Mononuclear cell (primary cell): ENCODE measurements at regions not wholly inside any gene's neighbourhood (a gene's known extent, or its start where the extent isn't known, plus 50 kb on each side); places are given as distances from the start of the nearest gene placed in this dataset.

Experiments used
- H3K27me3 ChIP-seq: 2 replicates; pipeline ENCODE4 v1.6.0; 2011; ENCODE audit warnings: low read length, control low read depth; ENCODE audit not compliant: insufficient read depth
- H3K4me1 ChIP-seq: 2 replicates; pipeline ENCODE4 v1.5.1; 2011; ENCODE audit warnings: mild to moderate bottlenecking, low read length, control low read depth; ENCODE audit not compliant: insufficient read depth
- H3K4me3 ChIP-seq: 2 replicates; pipeline ENCODE4 v1.5.1; 2011; ENCODE audit warnings: mild to moderate bottlenecking, low read length, moderate library complexity
- H3K9me3 ChIP-seq: 2 replicates; pipeline ENCODE4 v1.5.1; 2011; ENCODE audit warnings: low read depth, mild to moderate bottlenecking, control low read depth, low read length

DNA sequence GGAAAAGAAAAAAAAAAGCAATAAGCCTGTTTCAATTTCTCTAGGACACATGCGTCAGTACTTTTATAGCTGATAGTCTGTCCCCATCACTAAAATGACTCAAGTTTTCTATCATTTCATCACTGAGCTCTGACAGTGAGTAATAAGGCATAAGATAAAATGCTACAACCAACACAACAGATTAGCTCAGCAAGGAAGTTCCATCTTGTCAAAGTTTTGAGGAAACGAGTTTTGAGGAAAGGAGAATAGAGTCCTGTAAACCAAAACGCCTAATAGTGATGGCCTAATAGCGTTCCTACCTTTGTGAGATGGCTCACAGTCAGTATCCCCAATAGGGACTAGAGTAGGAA lies 145.1 kb downstream of the LACC1 start:
- Histone ChIP-seq H3K4me1 (no peaks in the 10 kb centered on the region), H3K4me3 (no peak overlapping the region), H3K27me3 (no peaks in the 10 kb centered on the region), H3K9me3 (no peaks in the 10 kb centered on the region)

DNA sequence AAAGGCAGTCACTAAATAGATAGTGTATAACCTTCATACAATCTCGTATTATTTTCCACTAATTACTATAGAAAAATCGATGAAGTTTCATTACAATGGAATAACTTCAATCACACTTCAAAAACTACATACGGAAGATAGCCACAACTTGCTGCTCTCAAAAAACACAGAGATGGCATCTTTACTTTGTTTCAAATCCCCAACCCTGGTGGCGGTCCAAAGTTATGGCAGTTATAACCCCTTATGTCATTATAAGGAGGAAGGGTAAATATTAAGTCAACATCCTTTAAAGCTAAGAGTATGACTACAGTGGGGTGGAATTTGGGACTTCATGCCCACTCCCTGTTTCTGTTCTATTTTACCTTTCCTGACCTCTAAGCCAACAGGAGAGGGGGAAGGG lies 146.5 kb downstream of the LACC1 start:
- Histone ChIP-seq H3K4me3 (no peak overlapping the region), H3K9me3 (no peaks in the 10 kb centered on the region), H3K27me3 (no peaks in the 10 kb centered on the region), H3K4me1 (no peaks in the 10 kb centered on the region)

DNA sequence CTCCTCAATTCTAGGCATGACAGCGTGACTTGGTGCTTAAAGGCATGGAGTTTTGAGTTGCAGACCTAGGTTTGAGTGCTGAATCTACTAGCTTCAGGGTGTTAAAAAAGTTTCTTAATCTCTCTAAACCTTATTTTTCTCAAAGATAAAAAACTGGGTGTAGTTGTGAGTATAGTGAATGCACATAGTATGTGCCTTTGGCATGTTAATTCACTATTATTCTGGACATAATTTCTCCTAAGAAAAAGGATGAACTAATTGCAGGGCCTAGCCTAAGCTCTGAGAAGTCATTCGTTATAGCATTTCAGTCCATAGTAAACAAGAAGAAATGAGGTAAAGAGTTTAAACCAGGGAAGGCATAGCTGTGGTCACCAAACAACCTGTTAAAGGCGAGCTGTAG lies 149.0 kb downstream of the LACC1 start:
- H3K4me3 ChIP-seq: no peak overlapping the region
- no peaks in the 10 kb centered on the region for H3K9me3 ChIP-seq
- no peaks in the 10 kb centered on the region for H3K27me3 ChIP-seq
- no peaks in the 10 kb centered on the region for H3K4me1 ChIP-seq

DNA sequence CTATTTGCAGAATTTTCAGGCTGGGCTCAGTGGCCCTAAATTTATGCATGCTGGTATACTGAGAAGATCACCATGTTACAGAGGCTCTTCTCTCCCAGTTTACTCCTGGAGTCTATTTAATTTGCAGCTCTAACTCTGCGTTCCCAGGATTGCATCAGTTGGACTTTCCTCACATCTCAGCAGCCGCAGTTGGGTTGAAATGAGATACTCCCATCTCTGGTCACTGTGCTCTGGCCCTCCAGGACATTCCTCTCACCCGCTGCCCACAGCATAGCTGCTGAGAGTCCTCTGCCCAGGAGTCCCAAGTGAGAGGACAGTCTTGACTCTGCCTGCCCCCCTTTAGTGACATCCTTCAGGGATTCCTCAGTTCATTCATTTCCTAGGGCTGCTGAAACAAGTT lies 150.9 kb downstream of the LACC1 start:
- Histone ChIP-seq H3K27me3 (no peaks in the 10 kb centered on the region), H3K9me3 (no peaks in the 10 kb centered on the region), H3K4me3 (no peak overlapping the region), H3K4me1 (no peaks in the 10 kb centered on the region)

DNA sequence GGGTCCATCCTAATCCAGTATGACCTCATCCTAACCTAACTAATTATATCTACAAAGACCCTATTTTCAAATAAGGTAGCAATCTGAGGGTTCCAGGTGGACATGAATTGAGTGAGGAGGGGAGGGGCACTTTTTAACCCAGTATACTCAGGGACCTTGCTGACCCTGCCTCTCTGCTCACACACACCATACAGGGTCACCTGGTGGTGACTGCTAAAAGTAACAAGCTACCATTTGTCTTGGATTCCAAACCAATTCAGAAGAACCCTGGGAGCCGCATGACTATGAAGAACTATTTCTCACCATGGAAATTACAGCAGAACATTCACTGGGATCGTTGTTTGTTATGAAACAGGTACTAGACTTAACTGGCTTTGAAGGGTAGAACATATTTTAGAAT lies 151.9 kb downstream of the LACC1 start:
- Histone ChIP-seq H3K9me3 (no peaks in the 10 kb centered on the region), H3K4me3 (no peak overlapping the region), H3K4me1 (no peaks in the 10 kb centered on the region), H3K27me3 (no peaks in the 10 kb centered on the region)

DNA sequence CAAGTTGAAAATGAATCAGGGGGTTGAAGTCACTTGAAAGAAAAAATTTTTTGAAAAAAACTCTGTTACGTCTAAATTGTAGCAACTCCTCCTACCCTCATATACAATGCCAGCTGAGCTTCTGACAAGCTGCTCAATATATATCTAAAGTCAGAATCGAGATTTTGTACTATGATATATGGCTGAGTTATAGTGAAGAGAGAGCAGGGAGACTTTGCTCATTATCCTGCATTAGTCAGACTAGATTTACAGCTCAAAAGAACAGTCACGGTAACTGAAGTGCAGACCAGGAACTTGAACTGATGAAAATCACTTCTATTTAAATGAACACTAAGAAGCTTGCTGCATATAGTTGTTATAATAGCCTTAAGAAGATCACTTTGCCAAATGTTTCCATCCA lies 153.1 kb downstream of the LACC1 start:
- no peaks in the 10 kb centered on the region for H3K4me1 ChIP-seq

DNA sequence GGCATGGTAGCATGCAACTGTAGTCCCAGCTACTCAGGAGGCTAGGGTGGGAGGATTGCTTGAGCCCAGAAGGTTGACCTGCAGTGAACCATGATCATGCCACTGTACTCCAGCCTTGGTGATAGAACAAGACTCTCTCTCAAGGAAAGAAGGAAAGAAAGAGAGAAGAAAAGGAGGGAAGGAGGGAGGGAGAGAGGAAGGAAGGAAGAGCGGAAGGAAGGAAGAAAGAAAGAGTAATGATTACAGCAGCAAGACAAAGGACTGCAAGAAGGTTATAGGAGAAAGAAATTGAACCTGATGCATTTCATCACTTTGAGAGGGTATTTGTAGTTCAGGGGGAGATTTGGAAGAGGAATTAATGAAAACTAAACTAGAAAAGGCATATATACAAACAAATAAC lies 155.7 kb downstream of the LACC1 start:
- H3K27me3 ChIP-seq: peaks cover 4% of the 10 kb centered on the region
- H3K9me3 ChIP-seq: no peaks in the 10 kb centered on the region
- H3K4me3 ChIP-seq: no peak overlapping the region
- no peaks in the 10 kb centered on the region for H3K4me1 ChIP-seq

More for the DNA sequence above, 153.1 kb downstream of the LACC1 start:
- Histone ChIP-seq H3K9me3 (no peaks in the 10 kb centered on the region), H3K4me3 (no peak overlapping the region), H3K27me3 (no peaks in the 10 kb centered on the region)

DNA sequence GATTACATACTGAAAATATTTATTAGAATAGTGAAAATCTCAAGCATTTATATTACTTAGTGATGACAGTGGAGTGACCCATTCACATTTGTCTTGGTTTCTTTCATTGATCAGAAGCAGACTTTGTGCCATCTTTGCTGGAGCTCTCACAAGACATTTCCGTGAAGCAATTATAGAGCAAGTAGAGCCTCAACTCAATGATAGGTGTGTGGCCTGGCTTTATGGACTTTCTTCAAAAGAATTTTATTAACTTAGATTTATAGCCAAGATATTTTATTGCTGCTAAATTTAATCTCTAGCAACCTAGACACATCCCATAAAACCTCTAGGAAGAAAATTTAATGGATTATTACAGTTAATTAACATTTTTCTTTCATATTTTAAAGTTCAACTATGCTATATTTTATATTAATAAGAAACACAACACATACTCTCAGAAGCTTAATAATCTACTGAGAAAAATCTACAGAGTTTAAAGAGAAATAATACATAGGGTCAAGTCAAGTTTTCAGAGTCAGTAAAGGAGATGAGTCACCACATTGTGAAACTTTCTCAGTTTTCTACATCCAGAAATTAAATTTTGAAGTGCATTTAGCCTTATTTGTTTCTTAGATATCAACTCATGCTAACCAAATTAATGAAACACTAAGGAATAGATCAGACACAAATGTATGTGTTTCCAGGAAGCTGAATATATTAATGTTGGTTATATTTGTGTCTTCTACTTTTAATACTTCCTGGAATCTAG lies 160.5 kb downstream of the LACC1 start:
- no peaks in the 10 kb centered on the region for H3K4me1 ChIP-seq
- H3K9me3 ChIP-seq: no peaks in the 10 kb centered on the region
- H3K4me3 ChIP-seq: no peak overlapping the region
- H3K27me3 ChIP-seq: peaks cover 4% of the 10 kb centered on the region

DNA sequence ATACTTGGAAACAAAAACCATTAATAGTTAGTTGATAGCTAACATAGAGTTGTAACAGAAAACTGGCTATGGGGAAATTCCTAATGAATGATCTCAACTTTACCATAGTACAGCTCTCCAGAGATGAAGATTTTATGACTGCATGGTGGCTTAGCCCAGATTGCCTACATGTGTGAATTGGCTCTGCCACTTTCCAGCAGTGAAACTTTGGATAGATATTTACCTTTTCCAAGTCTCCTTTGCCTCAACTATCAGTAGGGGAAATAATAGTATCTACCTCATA lies 161.1 kb downstream of the LACC1 start:
- Histone ChIP-seq H3K4me3 (no peak overlapping the region), H3K9me3 (no peaks in the 10 kb centered on the region), H3K4me1 (no peaks in the 10 kb centered on the region), H3K27me3 (peaks cover 4% of the 10 kb centered on the region)

DNA sequence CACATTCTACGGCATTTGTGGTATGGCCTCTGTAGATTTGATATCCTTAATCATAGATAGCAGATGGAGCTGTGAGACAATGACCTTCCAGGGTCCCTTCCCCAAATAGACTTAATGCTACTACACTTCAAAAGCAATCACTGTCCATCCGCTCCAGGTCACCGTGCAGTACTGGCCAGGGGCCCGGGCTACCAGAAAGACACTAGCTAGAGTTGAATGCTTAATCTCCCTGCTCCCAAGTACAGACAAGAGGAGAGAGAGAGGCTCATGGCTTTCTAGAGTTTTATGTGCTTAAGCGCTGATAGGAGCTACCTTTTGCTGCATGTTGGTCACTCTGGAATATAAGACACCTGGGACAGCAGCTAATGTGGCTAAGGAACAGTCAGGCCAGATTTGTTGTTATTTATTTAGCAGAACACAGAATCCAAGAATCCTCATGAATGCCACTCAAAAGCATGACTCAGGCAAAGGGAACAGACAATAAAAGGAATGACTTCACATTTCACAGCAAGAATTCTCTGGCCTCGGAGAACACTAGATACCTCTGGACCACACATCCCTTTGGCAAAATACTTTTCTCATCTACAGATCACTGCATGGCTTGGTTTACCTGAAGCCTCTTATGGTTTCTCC lies 165.0 kb downstream of the LACC1 start:
- Histone ChIP-seq H3K27me3 (peaks cover 3% of the 10 kb centered on the region), H3K9me3 (no peaks in the 10 kb centered on the region), H3K4me1 (no peaks in the 10 kb centered on the region), H3K4me3 (no peak overlapping the region)

DNA sequence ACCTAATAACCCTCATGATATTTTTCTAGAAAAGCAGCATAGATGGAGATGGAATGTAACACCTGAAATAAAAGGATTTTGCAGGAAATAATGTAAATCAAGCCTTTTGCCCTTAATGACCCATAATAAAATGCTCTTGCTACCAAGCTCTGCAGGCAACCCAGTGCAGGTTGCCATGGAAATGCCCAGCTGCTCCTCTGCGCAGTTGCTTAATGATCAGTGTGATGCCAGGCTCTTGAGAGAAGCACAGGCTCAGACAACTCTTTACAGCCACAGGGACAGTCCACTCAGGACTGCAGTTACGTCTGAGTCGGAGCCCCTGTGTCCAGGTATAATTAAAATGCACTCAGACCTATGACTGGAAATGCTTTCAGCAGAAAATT lies 165.5 kb downstream of the LACC1 start:
- Histone ChIP-seq H3K4me1 (no peaks in the 10 kb centered on the region), H3K27me3 (peaks cover 3% of the 10 kb centered on the region), H3K4me3 (no peak overlapping the region), H3K9me3 (no peaks in the 10 kb centered on the region)

DNA sequence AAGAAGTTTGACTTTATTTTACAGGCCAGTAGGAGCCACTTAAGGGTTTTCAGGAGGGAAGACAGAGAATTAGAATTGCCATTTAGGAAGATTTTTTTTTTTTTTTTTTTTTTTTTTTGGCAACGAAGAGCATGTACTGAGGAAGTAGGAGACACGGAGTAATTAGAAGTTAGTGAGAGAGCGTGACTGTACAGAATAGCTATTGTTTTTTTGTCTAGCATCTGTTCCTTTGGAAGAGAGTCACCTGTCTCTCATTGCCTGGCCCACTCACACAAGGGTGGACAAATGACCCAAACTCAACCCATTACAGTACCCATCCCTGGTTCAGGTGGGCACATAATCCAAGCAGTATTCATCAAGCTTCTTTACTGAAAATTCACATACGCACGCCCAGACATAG lies 166.7 kb downstream of the LACC1 start:
- peaks cover 3% of the 10 kb centered on the region for H3K27me3 ChIP-seq
- no peak overlapping the region for H3K4me3 ChIP-seq

DNA sequence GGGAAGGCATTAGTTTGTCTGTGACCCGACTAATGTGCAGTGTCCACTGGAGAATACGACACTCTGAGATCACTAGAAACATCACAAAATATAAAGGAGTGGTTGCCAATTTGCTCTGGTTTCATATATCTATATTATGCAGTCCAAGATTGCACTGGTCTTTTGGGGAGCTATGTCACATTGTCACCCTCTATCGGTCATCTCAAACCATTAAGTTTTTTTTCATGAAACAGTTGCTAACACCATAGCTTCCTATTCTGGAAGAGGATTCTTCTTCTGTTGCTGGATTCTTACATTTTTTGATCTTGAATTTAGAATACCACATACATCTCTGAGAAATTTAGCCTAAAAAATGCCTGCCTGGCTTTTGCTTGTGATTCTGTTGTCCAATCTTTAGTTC lies 168.6 kb downstream of the LACC1 start:
- Histone ChIP-seq H3K27me3 (peaks cover 3% of the 10 kb centered on the region), H3K9me3 (no peaks in the 10 kb centered on the region)

More for the DNA sequence above, 166.7 kb downstream of the LACC1 start:
- Histone ChIP-seq H3K9me3 (no peaks in the 10 kb centered on the region), H3K4me1 (no peaks in the 10 kb centered on the region)

DNA sequence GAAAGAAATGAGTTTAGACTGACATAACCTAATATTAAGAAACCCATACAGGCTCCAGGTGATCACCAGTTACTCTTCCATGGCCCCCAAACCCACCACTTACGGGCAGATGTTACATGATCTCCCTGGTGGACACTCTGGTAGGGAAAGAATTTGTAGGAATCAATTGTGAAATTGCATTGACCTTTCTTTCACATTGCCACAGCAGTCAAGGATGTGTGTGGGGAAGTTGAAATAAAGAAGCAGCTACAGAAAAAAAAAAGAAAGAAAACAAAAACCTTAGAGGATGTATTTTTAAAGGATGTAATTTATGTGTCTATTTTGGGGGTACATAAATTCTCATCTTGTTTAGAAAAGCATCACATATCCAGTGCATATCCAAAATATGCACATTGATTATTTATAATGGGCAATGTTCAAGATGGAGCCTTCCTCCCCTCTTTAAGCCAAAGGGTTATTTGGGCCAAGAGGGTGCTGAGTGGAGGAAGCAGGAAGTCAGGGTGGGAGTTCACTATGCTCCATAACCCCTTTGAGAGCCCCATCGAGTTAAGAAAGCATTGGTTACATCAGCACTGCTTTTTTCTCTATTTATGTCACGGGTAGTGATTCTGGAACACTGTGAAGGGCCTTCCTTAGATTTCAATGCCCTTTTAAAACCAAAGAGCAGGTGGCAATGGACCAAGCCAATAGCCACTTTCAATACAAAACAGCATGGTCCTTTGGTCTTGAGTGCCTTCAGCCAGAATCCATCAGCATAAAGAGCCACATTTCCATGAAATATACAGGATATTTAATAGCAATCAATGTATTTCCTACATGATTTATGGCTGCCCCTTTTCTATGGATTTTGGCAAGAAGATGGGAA lies 169.6 kb downstream of the LACC1 start:
- Histone ChIP-seq H3K9me3 (no peaks in the 10 kb centered on the region), H3K4me3 (no peak overlapping the region), H3K4me1 (no peaks in the 10 kb centered on the region), H3K27me3 (peaks cover 3% of the 10 kb centered on the region)

More for the DNA sequence above, 168.6 kb downstream of the LACC1 start:
- Histone ChIP-seq H3K4me1 (no peaks in the 10 kb centered on the region), H3K4me3 (no peak overlapping the region)

DNA sequence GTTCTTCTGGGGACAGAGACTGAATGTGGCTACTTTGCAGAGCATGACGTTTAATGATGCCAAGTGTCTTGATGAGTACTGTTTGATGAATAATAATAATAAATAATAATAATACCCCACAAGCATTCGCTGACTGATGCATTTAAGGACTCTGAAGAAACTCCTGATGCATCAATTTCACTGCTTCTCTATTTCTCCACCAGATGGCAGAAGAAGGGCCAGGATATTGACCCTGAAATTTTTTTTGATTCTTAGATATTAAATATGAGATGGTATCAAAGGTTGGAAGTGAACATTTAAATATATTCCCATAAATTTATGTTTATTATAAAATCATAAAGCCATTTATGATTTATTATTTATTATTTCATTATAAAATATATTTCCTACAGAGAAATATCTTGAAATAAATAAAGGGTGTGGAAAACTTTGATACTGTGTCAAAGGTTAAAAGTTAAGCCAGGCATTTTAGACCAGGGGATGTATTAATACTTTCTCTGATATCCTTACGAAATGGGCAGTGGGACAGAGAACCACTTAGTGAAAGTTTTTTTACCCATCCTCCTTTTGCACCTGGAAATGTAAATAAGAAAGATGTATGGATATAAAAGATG lies 170.9 kb downstream of the LACC1 start:
- Histone ChIP-seq H3K9me3 (no peaks in the 10 kb centered on the region), H3K27me3 (peaks cover 3% of the 10 kb centered on the region), H3K4me3 (no peak overlapping the region), H3K4me1 (no peaks in the 10 kb centered on the region)
